ENCODE measurements at regions not wholly inside any gene's neighbourhood (a gene's known extent, or its start where the extent isn't known, plus 50 kb on each side); places are given as distances from the start of the nearest gene placed in this dataset.

GRCh38 chr9:93900971-93901861 is 53.9 kb downstream of the BARX1 start:
- Mint-ChIP-seq H3K9me3 (no peaks in the 10 kb centered on the region), H3K36me3 (ENCODE audit: low read depth) (no peaks in the 10 kb centered on the region), H3K4me3 (no peak overlapping the region), H3K27me3 (peaks cover under 1% of the 10 kb centered on the region), H3K4me1 (no peaks in the 10 kb centered on the region), H3K27ac (no peak overlapping the region)
- POLR2A ChIA-PET = no interaction called here
- CTCF ChIA-PET = no interaction called here
- intact Hi-C loops (cut with micrococcal nuclease) = no loop called here
- ATAC-seq (ENCODE audit: low read depth) = no peak
- peak; percentile 10 for DNase-seq
- no peak for TF ChIP-seq CTCF (IDR thresholded peaks at IDR 0.05)

GRCh38 chr9:93900436-93900819 is 54.7 kb downstream of the BARX1 start:
- TF ChIP-seq CTCF (IDR thresholded peaks at IDR 0.05) = no peak
- no peak for ATAC-seq (ENCODE audit: low read depth)
- H3K27me3 Mint-ChIP-seq = no peaks in the 10 kb centered on the region
- H3K9me3 Mint-ChIP-seq = no peaks in the 10 kb centered on the region
- ChIA-PET CTCF (no interaction called here), POLR2A (no interaction called here)
- DNase-seq = no peak
- H3K4me3 Mint-ChIP-seq = no peak overlapping the region
- intact Hi-C loops (cut with micrococcal nuclease) = no loop called here
- no peak overlapping the region for H3K27ac Mint-ChIP-seq
- H3K4me1 Mint-ChIP-seq = no peaks in the 10 kb centered on the region
- H3K36me3 Mint-ChIP-seq (ENCODE audit: low read depth) = no peaks in the 10 kb centered on the region

- ChIA-PET POLR2A (no interaction called here), CTCF (no interaction called here)
- H3K4me1 Mint-ChIP-seq = no peaks in the 10 kb centered on the region
- intact Hi-C loops (cut with micrococcal nuclease) = no loop called here
- H3K36me3 Mint-ChIP-seq (ENCODE audit: low read depth) = no peaks in the 10 kb centered on the region
- ATAC-seq (ENCODE audit: low read depth) (no peak), DNase-seq (peak; percentile 14)
- H3K27ac Mint-ChIP-seq = no peak overlapping the region
- no peak overlapping the region for H3K4me3 Mint-ChIP-seq
- no peaks in the 10 kb centered on the region for H3K9me3 Mint-ChIP-seq
- no peaks in the 10 kb centered on the region for H3K27me3 Mint-ChIP-seq
- no peak for TF ChIP-seq CTCF (IDR thresholded peaks at IDR 0.05)
Measured at GRCh38 chr9:93899609-93900435, 55.3 kb downstream of the BARX1 start.

- Mint-ChIP-seq H3K27me3 (no peaks in the 10 kb centered on the region), H3K27ac (no peak overlapping the region), H3K9me3 (no peaks in the 10 kb centered on the region), H3K4me1 (no peaks in the 10 kb centered on the region), H3K36me3 (ENCODE audit: low read depth) (no peaks in the 10 kb centered on the region), H3K4me3 (no peak overlapping the region)
- TF ChIP-seq CTCF (IDR thresholded peaks at IDR 0.05) = no peak
- no peak for ATAC-seq (ENCODE audit: low read depth)
- CTCF ChIA-PET = no interaction called here
- peak; percentile 7 for DNase-seq
- POLR2A ChIA-PET = no interaction called here
- intact Hi-C loops (cut with micrococcal nuclease) = no loop called here
Measured at GRCh38 chr9:93898502-93899426, 56.4 kb downstream of the BARX1 start.
